ENCODE measurements at regions not wholly inside any gene's neighbourhood (a gene's known extent, or its start where the extent isn't known, plus 50 kb on each side); places are given as distances from the start of the nearest gene placed in this dataset.
"Not testable (repeated sequence)": the region's sequence is repeated elsewhere in the genome, so short reads cannot be mapped to it uniquely, and the experiment has no call there.

- DNase-seq, result no peak
These were observed 729.0 kb upstream of the USP15 start for GRCh38 chr12:61531195-61531594.

GRCh38 chr12:61536117-61536516 is 724.1 kb upstream of the USP15 start:
- no peak for DNase-seq

- DNase-seq, result no peak
These were observed 723.7 kb upstream of the USP15 start for GRCh38 chr12:61536525-61536924.

GRCh38 chr12:61538951-61539350 is 721.3 kb upstream of the USP15 start:
- DNase-seq, result no peak

GRCh38 chr12:61542551-61542950 is 717.7 kb upstream of the USP15 start:
- DNase-seq, result no peak

GRCh38 chr12:61546296-61546695 is 713.9 kb upstream of the USP15 start:
- no peak for DNase-seq

GRCh38 chr12:61553091-61553490 is 707.1 kb upstream of the USP15 start:
- no peak for DNase-seq

- no peak for DNase-seq
These were observed 705.8 kb upstream of the USP15 start for GRCh38 chr12:61554268-61555008.

- DNase-seq, result no peak
These were observed 696.3 kb upstream of the USP15 start for GRCh38 chr12:61563665-61564450.

- DNase-seq, result no peak
These were observed 695.7 kb upstream of the USP15 start for GRCh38 chr12:61564466-61564865.

- DNase-seq, result no peak
These were observed 694.0 kb upstream of the USP15 start for GRCh38 chr12:61566183-61566582.

GRCh38 chr12:61574339-61574738 is 685.9 kb upstream of the USP15 start:
- no peak for DNase-seq

GRCh38 chr12:61584943-61585342 is 675.3 kb upstream of the USP15 start:
- DNase-seq, result no peak

GRCh38 chr12:61590864-61591263 is 669.3 kb upstream of the USP15 start:
- not testable (repeated sequence) for DNase-seq

- DNase-seq, result no peak
These were observed 650.1 kb upstream of the USP15 start for GRCh38 chr12:61610143-61610542.

- DNase-seq, result no peak
These were observed 630.5 kb upstream of the USP15 start for GRCh38 chr12:61629702-61630101.

- DNase-seq, result no peak
These were observed 613.6 kb upstream of the USP15 start for GRCh38 chr12:61646639-61647038.

- no peak for DNase-seq
These were observed 612.6 kb upstream of the USP15 start for GRCh38 chr12:61647566-61647965.

- no peak for DNase-seq
These were observed 607.9 kb upstream of the USP15 start for GRCh38 chr12:61652265-61652664.

- no peak for DNase-seq
These were observed 605.5 kb upstream of the USP15 start for GRCh38 chr12:61654698-61655097.

GRCh38 chr12:61655241-61655640 is 605.0 kb upstream of the USP15 start:
- DNase-seq, result no peak

GRCh38 chr12:61667676-61668075 is 592.5 kb upstream of the USP15 start:
- DNase-seq, result no peak

- DNase-seq, result no peak
These were observed 583.7 kb upstream of the USP15 start for GRCh38 chr12:61676520-61676919.

GRCh38 chr12:61687407-61687806 is 572.8 kb upstream of the USP15 start:
- DNase-seq, result no peak

Measured in CD4-positive, alpha-beta T cell treated with Interleukin-17A for 4 hours (primary cell).